ENCODE measurements at regions not wholly inside any gene's neighbourhood (a gene's known extent, or its start where the extent isn't known, plus 50 kb on each side); places are given as distances from the start of the nearest gene placed in this dataset.

- Histone ChIP-seq H3K36me3 (no peaks in the 10 kb centered on the region), H3K4me1 (no peaks in the 10 kb centered on the region), H3K4me3 (ENCODE audit: low read depth, low read length) (no peak overlapping the region), H3K27me3 (no peaks in the 10 kb centered on the region), H3K9me3 (0 out of 2 replicates have a peak, but pooled peaks cover 3% of the 10 kb centered on the region)
- DNase-seq = no peak
- no peak for TF ChIP-seq CTCF (IDR thresholded peaks at IDR 0.05; ENCODE audit: low read depth, low read length)
These were observed 86.8 kb upstream of the CACNA2D1 start for GRCh38 chr7:82530361-82530760.

GRCh38 chr7:82528577-82529310, 85.2 kb upstream of the CACNA2D1 start:
- Histone ChIP-seq H3K27me3 (no peaks in the 10 kb centered on the region), H3K4me3 (ENCODE audit: low read depth, low read length) (no peak overlapping the region), H3K9me3 (0 out of 2 replicates have a peak, but pooled peaks cover 3% of the 10 kb centered on the region), H3K36me3 (no peaks in the 10 kb centered on the region), H3K4me1 (0 out of 2 replicates have a peak, but pooled peaks cover 3% of the 10 kb centered on the region)
- DNase-seq = no peak
- TF ChIP-seq CTCF (IDR thresholded peaks at IDR 0.05; ENCODE audit: low read depth, low read length) = no peak

GRCh38 chr7:82527851-82528250, 84.3 kb upstream of the CACNA2D1 start:
- no peak overlapping the region for H3K4me3 ChIP-seq (ENCODE audit: low read depth, low read length)
- H3K36me3 ChIP-seq = no peaks in the 10 kb centered on the region
- 0 out of 2 replicates have a peak, but pooled peaks cover 3% of the 10 kb centered on the region for H3K4me1 ChIP-seq
- TF ChIP-seq CTCF (IDR thresholded peaks at IDR 0.05; ENCODE audit: low read depth, low read length) = no peak
- DNase-seq = no peak
- H3K9me3 ChIP-seq = 0 out of 2 replicates have a peak, but pooled peaks cover 3% of the 10 kb centered on the region
- no peaks in the 10 kb centered on the region for H3K27me3 ChIP-seq

- no peak for DNase-seq
- H3K4me3 ChIP-seq (ENCODE audit: low read depth, low read length) = no peak overlapping the region
- TF ChIP-seq CTCF (IDR thresholded peaks at IDR 0.05; ENCODE audit: low read depth, low read length) = no peak
These were observed 78.4 kb upstream of the CACNA2D1 start for GRCh38 chr7:82521906-82522445.

GRCh38 chr7:82517050-82517449, 73.5 kb upstream of the CACNA2D1 start:
- no peaks in the 10 kb centered on the region for H3K9me3 ChIP-seq
- peaks cover 2% of the 10 kb centered on the region; the same call in 1 of the 2 replicates for H3K4me1 ChIP-seq
- H3K27me3 ChIP-seq = no peaks in the 10 kb centered on the region
- H3K36me3 ChIP-seq = no peaks in the 10 kb centered on the region
- no peak for TF ChIP-seq CTCF (IDR thresholded peaks at IDR 0.05; ENCODE audit: low read depth, low read length)
- no peak for DNase-seq
- H3K4me3 ChIP-seq (ENCODE audit: low read depth, low read length) = no peak overlapping the region

More at GRCh38 chr7:82521906-82522445, 78.4 kb upstream of the CACNA2D1 start:
- Histone ChIP-seq H3K4me1 (peaks cover 5% of the 10 kb centered on the region; the same call in 1 of the 2 replicates), H3K9me3 (no peaks in the 10 kb centered on the region), H3K36me3 (no peaks in the 10 kb centered on the region), H3K27me3 (no peaks in the 10 kb centered on the region)

- Histone ChIP-seq H3K36me3 (no peaks in the 10 kb centered on the region), H3K9me3 (no peaks in the 10 kb centered on the region), H3K27me3 (no peaks in the 10 kb centered on the region), H3K4me1 (no peaks in the 10 kb centered on the region; the same call in 1 of the 2 replicates), H3K4me3 (ENCODE audit: low read depth, low read length) (no peak overlapping the region)
- no peak for DNase-seq
- TF ChIP-seq CTCF (IDR thresholded peaks at IDR 0.05; ENCODE audit: low read depth, low read length) = no peak
These were observed 68.0 kb upstream of the CACNA2D1 start for GRCh38 chr7:82511542-82511941.
